Fibroblast of skin of left quadriceps (primary cell): ENCODE measurements at regions not wholly inside any gene's neighbourhood (a gene's known extent, or its start where the extent isn't known, plus 50 kb on each side); places are given as distances from the start of the nearest gene placed in this dataset.
"Not testable (repeated sequence)": the region's sequence is repeated elsewhere in the genome, so short reads cannot be mapped to it uniquely, and the experiment has no call there.

ENCODE experiments used
- DNase-seq, 2 experiments: peaks; one replicate each; pipeline ENCODE4 v3.0.0-alpha.2; 2013; ENCODE audit warnings: low read depth in 2 of 2

- DNase-seq = no peak
Observed at GRCh38 chr3:127417709-127418559, 130.1 kb upstream of the PRR20G start.

- DNase-seq = no peak
Observed at GRCh38 chr3:127413871-127414270, 126.0 kb upstream of the PRR20G start.

GRCh38 chr3:127413318-127413673 lies 125.5 kb upstream of the PRR20G start:
- DNase-seq = no peak

- no peak for DNase-seq
Observed at GRCh38 chr3:127412578-127413317, 124.9 kb upstream of the PRR20G start.

GRCh38 chr3:127411875-127412274 lies 124.0 kb upstream of the PRR20G start:
- DNase-seq = not testable (repeated sequence)

- DNase-seq = no peak
Observed at GRCh38 chr3:127411083-127411727, 123.4 kb upstream of the PRR20G start.

GRCh38 chr3:127410678-127411077 lies 122.8 kb upstream of the PRR20G start:
- DNase-seq = no peak

- DNase-seq = no peak
Observed at GRCh38 chr3:127410137-127410488, 122.3 kb upstream of the PRR20G start.

- DNase-seq = no peak
Observed at GRCh38 chr3:127409421-127410136, 121.7 kb upstream of the PRR20G start.

- DNase-seq = no peak
Observed at GRCh38 chr3:127408684-127409420, 121.0 kb upstream of the PRR20G start.

- DNase-seq = no peak
Observed at GRCh38 chr3:127408022-127408683, 120.3 kb upstream of the PRR20G start.

GRCh38 chr3:127407026-127407939 lies 119.4 kb upstream of the PRR20G start:
- no peak for DNase-seq

GRCh38 chr3:127406309-127407025 lies 118.6 kb upstream of the PRR20G start:
- no peak for DNase-seq

- DNase-seq = no peak
Observed at GRCh38 chr3:127405791-127406190, 117.9 kb upstream of the PRR20G start.

- no peak for DNase-seq
Observed at GRCh38 chr3:127405010-127405598, 117.3 kb upstream of the PRR20G start.

- DNase-seq = no peak
Observed at GRCh38 chr3:127404221-127405009, 116.6 kb upstream of the PRR20G start.

- no peak for DNase-seq
Observed at GRCh38 chr3:127403795-127404194, 115.9 kb upstream of the PRR20G start.

- DNase-seq = no peak
Observed at GRCh38 chr3:127399154-127399553, 111.3 kb upstream of the PRR20G start.
